OCI-LY7 (cell line): ENCODE measurements at regions not wholly inside any gene's neighbourhood (a gene's known extent, or its start where the extent isn't known, plus 50 kb on each side); places are given as distances from the start of the nearest gene placed in this dataset.

Experiments used
- EZH2phosphoT487 ChIP-seq: fragments of 200-600 bp; sonication (generic); IDR thresholded peaks from 2 replicates; pipeline ENCODE4 v1.6.1; 2018; ENCODE audit warnings: low read depth, borderline replicate concordance, mild to moderate bottlenecking, mixed run types, antibody characterized with exemption, low read length, moderate library complexity, mixed read lengths
- TF ChIP-seq, protein P1 (sequence below): fragments of 200-600 bp; sonication (generic); conservative IDR thresholded peaks from 2 replicates; pipeline ENCODE4 v1.5.1; 2014; ENCODE audit warnings: mild to moderate bottlenecking, antibody characterized with exemption, low read length, moderate library complexity, mixed read lengths

GRCh38 chr7:156324201-156324600 lies 316.4 kb upstream of the RNF32 start:
- TF ChIP-seq, protein P1, sequence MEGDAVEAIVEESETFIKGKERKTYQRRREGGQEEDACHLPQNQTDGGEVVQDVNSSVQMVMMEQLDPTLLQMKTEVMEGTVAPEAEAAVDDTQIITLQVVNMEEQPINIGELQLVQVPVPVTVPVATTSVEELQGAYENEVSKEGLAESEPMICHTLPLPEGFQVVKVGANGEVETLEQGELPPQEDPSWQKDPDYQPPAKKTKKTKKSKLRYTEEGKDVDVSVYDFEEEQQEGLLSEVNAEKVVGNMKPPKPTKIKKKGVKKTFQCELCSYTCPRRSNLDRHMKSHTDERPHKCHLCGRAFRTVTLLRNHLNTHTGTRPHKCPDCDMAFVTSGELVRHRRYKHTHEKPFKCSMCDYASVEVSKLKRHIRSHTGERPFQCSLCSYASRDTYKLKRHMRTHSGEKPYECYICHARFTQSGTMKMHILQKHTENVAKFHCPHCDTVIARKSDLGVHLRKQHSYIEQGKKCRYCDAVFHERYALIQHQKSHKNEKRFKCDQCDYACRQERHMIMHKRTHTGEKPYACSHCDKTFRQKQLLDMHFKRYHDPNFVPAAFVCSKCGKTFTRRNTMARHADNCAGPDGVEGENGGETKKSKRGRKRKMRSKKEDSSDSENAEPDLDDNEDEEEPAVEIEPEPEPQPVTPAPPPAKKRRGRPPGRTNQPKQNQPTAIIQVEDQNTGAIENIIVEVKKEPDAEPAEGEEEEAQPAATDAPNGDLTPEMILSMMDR: no peak
- no peak for TF ChIP-seq EZH2phosphoT487
